ENCODE measurements at regions not wholly inside any gene's neighbourhood (a gene's known extent, or its start where the extent isn't known, plus 50 kb on each side); places are given as distances from the start of the nearest gene placed in this dataset.

DNA sequence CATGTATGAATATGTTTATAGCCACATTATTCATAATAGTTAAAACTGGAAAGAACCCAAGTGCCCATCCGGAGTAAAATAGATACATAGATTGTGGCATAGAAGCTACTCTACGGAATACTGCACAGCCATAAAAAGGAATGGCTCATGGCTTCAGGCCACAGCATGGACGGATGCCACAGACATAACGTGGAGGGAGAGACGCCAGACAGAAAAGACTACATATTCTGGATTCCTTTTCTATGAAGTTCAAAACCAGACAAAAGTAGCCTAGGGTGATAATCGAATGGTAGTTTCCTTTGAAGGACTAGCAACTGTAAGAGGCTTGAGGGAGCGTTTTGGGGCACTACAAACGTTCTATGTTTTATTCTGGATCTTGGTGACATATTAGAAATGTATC, 58.9 kb upstream of the FOXI2 start (continued):
- TF ChIP-seq, protein P1, sequence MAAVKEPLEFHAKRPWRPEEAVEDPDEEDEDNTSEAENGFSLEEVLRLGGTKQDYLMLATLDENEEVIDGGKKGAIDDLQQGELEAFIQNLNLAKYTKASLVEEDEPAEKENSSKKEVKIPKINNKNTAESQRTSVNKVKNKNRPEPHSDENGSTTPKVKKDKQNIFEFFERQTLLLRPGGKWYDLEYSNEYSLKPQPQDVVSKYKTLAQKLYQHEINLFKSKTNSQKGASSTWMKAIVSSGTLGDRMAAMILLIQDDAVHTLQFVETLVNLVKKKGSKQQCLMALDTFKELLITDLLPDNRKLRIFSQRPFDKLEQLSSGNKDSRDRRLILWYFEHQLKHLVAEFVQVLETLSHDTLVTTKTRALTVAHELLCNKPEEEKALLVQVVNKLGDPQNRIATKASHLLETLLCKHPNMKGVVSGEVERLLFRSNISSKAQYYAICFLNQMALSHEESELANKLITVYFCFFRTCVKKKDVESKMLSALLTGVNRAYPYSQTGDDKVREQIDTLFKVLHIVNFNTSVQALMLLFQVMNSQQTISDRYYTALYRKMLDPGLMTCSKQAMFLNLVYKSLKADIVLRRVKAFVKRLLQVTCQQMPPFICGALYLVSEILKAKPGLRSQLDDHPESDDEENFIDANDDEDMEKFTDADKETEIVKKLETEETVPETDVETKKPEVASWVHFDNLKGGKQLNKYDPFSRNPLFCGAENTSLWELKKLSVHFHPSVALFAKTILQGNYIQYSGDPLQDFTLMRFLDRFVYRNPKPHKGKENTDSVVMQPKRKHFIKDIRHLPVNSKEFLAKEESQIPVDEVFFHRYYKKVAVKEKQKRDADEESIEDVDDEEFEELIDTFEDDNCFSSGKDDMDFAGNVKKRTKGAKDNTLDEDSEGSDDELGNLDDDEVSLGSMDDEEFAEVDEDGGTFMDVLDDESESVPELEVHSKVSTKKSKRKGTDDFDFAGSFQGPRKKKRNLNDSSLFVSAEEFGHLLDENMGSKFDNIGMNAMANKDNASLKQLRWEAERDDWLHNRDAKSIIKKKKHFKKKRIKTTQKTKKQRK (IDR thresholded peaks at IDR 0.05; ENCODE audit: low read depth, low read length), result no peak

DNA sequence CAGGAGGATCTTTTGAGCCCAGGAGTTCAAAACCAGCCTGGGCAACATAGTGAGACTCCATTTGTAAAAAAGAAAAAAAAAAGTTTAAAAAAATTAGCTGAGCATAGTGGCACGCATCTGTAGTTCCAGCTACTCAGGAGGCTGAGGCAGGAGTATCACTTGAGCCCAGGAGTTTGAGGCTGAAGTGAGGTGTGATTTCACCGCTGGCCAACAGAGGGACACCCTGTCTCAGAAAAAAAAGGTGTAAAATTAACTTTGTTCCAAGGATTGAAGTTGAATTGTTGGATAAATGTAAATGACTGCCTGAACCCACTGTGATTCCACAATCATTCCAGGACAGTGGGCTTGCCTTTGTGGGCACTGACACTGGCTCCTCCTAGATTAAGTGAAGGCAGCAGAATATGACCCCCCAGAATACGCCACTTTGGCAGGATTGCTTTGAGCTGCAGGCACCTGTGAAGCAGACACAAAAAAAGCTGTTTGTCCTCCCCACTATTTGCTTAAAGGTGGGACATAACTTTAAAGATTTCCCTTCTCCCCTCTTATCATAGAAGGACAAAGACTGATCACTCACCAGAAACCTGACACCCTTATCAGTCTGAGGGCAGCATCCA, 57.2 kb upstream of the FOXI2 start:
- Histone ChIP-seq H3K9ac (ENCODE audit: control insufficient read depth, insufficient read depth, low read length) (no peak overlapping the region), H3K9me3 (replicated peaks; ENCODE audit: control insufficient read depth, insufficient read depth, low read length) (no peaks in the 10 kb centered on the region), H2AFZ (ENCODE audit: control insufficient read depth, low read depth, low read length) (no peak overlapping the region), H3K79me2 (ENCODE audit: control insufficient read depth, insufficient read depth, low read length) (no peaks in the 10 kb centered on the region), H3K27me3 (replicated peaks in 1 of 2; ENCODE audit: control insufficient read depth in 2 of 2, insufficient read depth in 2 of 2, low read length in 1 of 2) (no peaks in the 10 kb centered on the region), H3K4me1 (ENCODE audit: control insufficient read depth, insufficient read depth, low read length) (no peaks in the 10 kb centered on the region), H3K4me2 (ENCODE audit: control insufficient read depth, insufficient read depth) (no peak overlapping the region), H3K4me3 (no peak overlapping the region), H4K20me1 (ENCODE audit: control insufficient read depth, insufficient read depth) (no peaks in the 10 kb centered on the region), H3K36me3 (ENCODE audit: control insufficient read depth in 2 of 2, insufficient read depth in 2 of 2, low read length in 1 of 2) (no peaks in the 10 kb centered on the region), H3K27ac (ENCODE audit: control insufficient read depth, insufficient read depth) (no peak overlapping the region)
- in situ Hi-C loops (cut with MboI) (no loop called here), intact Hi-C loops (cut with micrococcal nuclease; ENCODE audit: unreplicated experiment) (no loop called here)
- no TSS peak for BruUV-seq (replicated peaks)
- TF ChIP-seq CTCF (IDR thresholded peaks at IDR 0.05 in 2 of 3, conservative IDR thresholded peaks at IDR 0.05 in 1 of 3; ENCODE audit: control insufficient read depth in 2 of 3, extremely low read depth in 1 of 3, insufficient read depth in 1 of 3, low read depth in 3 of 3, low read length in 3 of 3) (0 out of 6 replicates have a peak, but pooled peaks of 2 of the 3 experiments have one; percentile 8 to 26), SIX5 (IDR thresholded peaks at IDR 0.05; ENCODE audit: low read depth, low read length, severe bottlenecking) (no peak)
- TF ChIP-seq, protein P2, sequence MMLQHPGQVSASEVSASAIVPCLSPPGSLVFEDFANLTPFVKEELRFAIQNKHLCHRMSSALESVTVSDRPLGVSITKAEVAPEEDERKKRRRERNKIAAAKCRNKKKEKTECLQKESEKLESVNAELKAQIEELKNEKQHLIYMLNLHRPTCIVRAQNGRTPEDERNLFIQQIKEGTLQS (IDR thresholded peaks at IDR 0.05; ENCODE audit: borderline replicate concordance, extremely low read depth, low read depth, low read length), result no peak
- FAIRE-seq (no peak), ATAC-seq (no peak), DNase-seq (ENCODE audit: low read depth, low spot score) (no peak)
- ChIA-PET CTCF (interaction anchor here (0.6 to 1.5 kb wide), 5 partner anchors 16 to 332 kb away, joined by 3 to 9 read pairs (median 3); no protein-coding TSS in a partner anchor), RAD21 (ENCODE audit: unreplicated experiment) (no interaction called here), POLR2A (no interaction called here), SMC1A (ENCODE audit: uncharacterized antibody, unreplicated experiment) (no interaction called here)
- 37% methylated on average over 3 of the region's 3 CpGs for WGBS (ENCODE audit: insufficient coverage, insufficient replicate concordance, low lambda C conversion rate, missing lambda C conversion rate)
